Panc1 (cell line): ENCODE measurements at regions not wholly inside any gene's neighbourhood (a gene's known extent, or its start where the extent isn't known, plus 50 kb on each side); places are given as distances from the start of the nearest gene placed in this dataset.

Source experiments
- ATAC-seq: fragments of 200-7000 bp; cut with Tn5 transposase; 2 replicates; pipeline ENCODE4 v1.9.1; 2020; ENCODE audit warnings: mild to moderate bottlenecking, moderate library complexity
- BruUV-seq: library from RNA; stranded (reverse); fragments of 400-500 nt; replicated peaks from 2 replicates; lab custom pipeline; 2021; lab: Mats Ljungman, UMichigan
- CTCF ChIA-PET: fragments of 300-600 bp; sonication (Branson Sonifier 250); formaldehyde crosslinking; loops from one replicate; lab custom pipeline; 2022; ENCODE audit warnings: antibody characterized with exemption; lab: Charles Lee
- POLR2A ChIA-PET: fragments of 300-600 bp; sonication (Branson Sonifier 250); formaldehyde crosslinking; loops from one replicate; lab custom pipeline; 2022; ENCODE audit warnings: antibody characterized with exemption; lab: Charles Lee
- DNase-seq: peaks from one replicate; pipeline ENCODE4 v3.0.0-alpha.2; 2010; ENCODE audit warnings: low read depth, low spot score
- H3K27ac ChIP-seq: 2 replicates; pipeline ENCODE4 v1.5.1; 2011; ENCODE audit warnings: mild to moderate bottlenecking, low read length, inconsistent platforms
- H3K27me3 ChIP-seq: fragments of 200-500 bp; sonication (Bioruptor generic); 2 replicates; pipeline ENCODE4 v1.6.0; 2014; ENCODE audit warnings: low read length, inconsistent platforms; ENCODE audit not compliant: control insufficient read depth, insufficient read depth
- H3K36me3 ChIP-seq: fragments of 200-500 bp; sonication (Bioruptor generic); 2 replicates; pipeline ENCODE4 v1.5.1; 2014; ENCODE audit warnings: inconsistent platforms, mild to moderate bottlenecking, low read length, moderate library complexity; ENCODE audit not compliant: control insufficient read depth, insufficient read depth
- H3K4me1 ChIP-seq: 2 replicates; pipeline ENCODE4 v1.5.1; 2011; ENCODE audit warnings: inconsistent platforms, mild to moderate bottlenecking, low read length, moderate library complexity; ENCODE audit not compliant: control insufficient read depth, insufficient read depth
- H3K4me3 ChIP-seq, 2 experiments: 2 replicates each; pipeline ENCODE4 v1.5.1; 2011 to 2012; ENCODE audit warnings: low read depth in 2 of 2, low read length in 2 of 2, mild to moderate bottlenecking in 2 of 2, inconsistent platforms in 1 of 2, moderate library complexity in 1 of 2
- H3K9me3 ChIP-seq: fragments of 200-500 bp; sonication (Bioruptor generic); 2 replicates; pipeline ENCODE4 v1.5.1; 2014; ENCODE audit warnings: low read depth, mild to moderate bottlenecking, inconsistent platforms, low read length, moderate library complexity; ENCODE audit not compliant: control insufficient read depth, insufficient read depth
- POLR2AphosphoS5 ChIP-seq: IDR thresholded peaks from 2 replicates; pipeline ENCODE4 v1.6.1; 2012; ENCODE audit warnings: mild to moderate bottlenecking, low read depth, low read length, moderate library complexity
- REST ChIP-seq, 2 experiments: IDR thresholded peaks; 2 replicates each; pipeline ENCODE4 v1.6.1; 2011 to 2012; ENCODE audit warnings: low read depth in 2 of 2, control low read depth in 1 of 2, low read length in 1 of 2, mild to moderate bottlenecking in 1 of 2, moderate library complexity in 1 of 2; ENCODE audit not compliant: insufficient read depth in 1 of 2
- SIN3A ChIP-seq: IDR thresholded peaks from 2 replicates; pipeline ENCODE4 v1.6.1; 2012; ENCODE audit warnings: low read depth, mild to moderate bottlenecking, low read length, moderate library complexity, borderline replicate concordance; ENCODE audit not compliant: insufficient read depth
- TCF7L2 ChIP-seq: IDR thresholded peaks from 2 replicates; pipeline ENCODE4 v1.6.1; 2011; ENCODE audit warnings: mild to moderate bottlenecking, low read depth, low read length, inconsistent platforms
- in situ Hi-C: cut with HindIII; loops from 2 replicates; pipeline ENCODE4 v1.10.0; 2016; ENCODE audit warnings: low sequenced_read_pairs, low pct_unique_long_range_greater_than_20kb
- intact Hi-C: fragments of 100-400 bp; cut with micrococcal nuclease; formaldehyde crosslinking; loops from one replicate; pipeline ENCODE4 v1.10.0; 2022; ENCODE audit not compliant: unreplicated experiment
- TF ChIP-seq, protein P1 (sequence below): fragments of 450-650 bp; IDR thresholded peaks from 2 replicates; pipeline ENCODE4 v1.5.1; 2017; ENCODE audit warnings: mild to moderate bottlenecking

- ChIA-PET CTCF (interaction anchor here (1.4 kb wide), 1 partner anchor 130 kb away, joined by 7 read pairs; no protein-coding TSS in a partner anchor), POLR2A (no interaction called here)
- DNase-seq, result no peak
Observed at GRCh38 chr1:36706416-36706815, 223.7 kb upstream of the CSF3R start.

GRCh38 chr1:36705629-36706028 lies 222.9 kb upstream of the CSF3R start:
- peaks cover 15% of the 10 kb centered on the region; the same call in 1 of the 2 replicates for H3K27me3 ChIP-seq
- intact Hi-C loops, result loop anchor here (5.0 kb wide), 1 partner anchor 322 kb away; no protein-coding TSS in a partner anchor
- ATAC-seq (peak; percentile 74), DNase-seq (no peak)
- ChIA-PET CTCF (interaction anchor here (1.4 kb wide), 1 partner anchor 129 kb away, joined by 7 read pairs; no protein-coding TSS in a partner anchor), POLR2A (no interaction called here)
- H3K9me3 ChIP-seq, result no peaks in the 10 kb centered on the region
- no peak overlapping the region for H3K27ac ChIP-seq
- H3K36me3 ChIP-seq, result no peaks in the 10 kb centered on the region
- TF ChIP-seq SIN3A, result no peak
- TF ChIP-seq REST (IDR thresholded peaks at IDR 0.05; ENCODE audit: insufficient read depth in 1 of 2, low read depth in 2 of 2, low read length in 1 of 2), result no peak
- no peak for TF ChIP-seq POLR2AphosphoS5
- TF ChIP-seq TCF7L2, result no peak
- TF ChIP-seq, protein P1, sequence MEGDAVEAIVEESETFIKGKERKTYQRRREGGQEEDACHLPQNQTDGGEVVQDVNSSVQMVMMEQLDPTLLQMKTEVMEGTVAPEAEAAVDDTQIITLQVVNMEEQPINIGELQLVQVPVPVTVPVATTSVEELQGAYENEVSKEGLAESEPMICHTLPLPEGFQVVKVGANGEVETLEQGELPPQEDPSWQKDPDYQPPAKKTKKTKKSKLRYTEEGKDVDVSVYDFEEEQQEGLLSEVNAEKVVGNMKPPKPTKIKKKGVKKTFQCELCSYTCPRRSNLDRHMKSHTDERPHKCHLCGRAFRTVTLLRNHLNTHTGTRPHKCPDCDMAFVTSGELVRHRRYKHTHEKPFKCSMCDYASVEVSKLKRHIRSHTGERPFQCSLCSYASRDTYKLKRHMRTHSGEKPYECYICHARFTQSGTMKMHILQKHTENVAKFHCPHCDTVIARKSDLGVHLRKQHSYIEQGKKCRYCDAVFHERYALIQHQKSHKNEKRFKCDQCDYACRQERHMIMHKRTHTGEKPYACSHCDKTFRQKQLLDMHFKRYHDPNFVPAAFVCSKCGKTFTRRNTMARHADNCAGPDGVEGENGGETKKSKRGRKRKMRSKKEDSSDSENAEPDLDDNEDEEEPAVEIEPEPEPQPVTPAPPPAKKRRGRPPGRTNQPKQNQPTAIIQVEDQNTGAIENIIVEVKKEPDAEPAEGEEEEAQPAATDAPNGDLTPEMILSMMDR, result peak; percentile 63
- H3K4me1 ChIP-seq, result peaks cover 5% of the 10 kb centered on the region; the same call in 1 of the 2 replicates
- no TSS peak for BruUV-seq
- in situ Hi-C loops, result no loop called here
- no peak overlapping the region for H3K4me3 ChIP-seq

More at GRCh38 chr1:36706416-36706815, 223.7 kb upstream of the CSF3R start:
- intact Hi-C loops (loop anchor here (5.0 kb wide), 1 partner anchor 321 kb away; no protein-coding TSS in a partner anchor), in situ Hi-C loops (no loop called here)
- H3K9me3 ChIP-seq, result no peaks in the 10 kb centered on the region
- no peak overlapping the region for H3K27ac ChIP-seq
- peaks cover 18% of the 10 kb centered on the region for H3K27me3 ChIP-seq
- no peak overlapping the region for H3K4me3 ChIP-seq
- BruUV-seq, result no TSS peak
- no peak for ATAC-seq
- H3K36me3 ChIP-seq, result no peaks in the 10 kb centered on the region
- peaks cover 5% of the 10 kb centered on the region; the same call in 1 of the 2 replicates for H3K4me1 ChIP-seq
- TF ChIP-seq POLR2AphosphoS5, result no peak
- TF ChIP-seq SIN3A, result no peak
- TF ChIP-seq TCF7L2, result no peak
- TF ChIP-seq, protein P1, result no peak
- no peak for TF ChIP-seq REST (IDR thresholded peaks at IDR 0.05; ENCODE audit: insufficient read depth in 1 of 2, low read depth in 2 of 2, low read length in 1 of 2)
